ENCODE measurements at regions not wholly inside any gene's neighbourhood (a gene's known extent, or its start where the extent isn't known, plus 50 kb on each side); places are given as distances from the start of the nearest gene placed in this dataset.

GRCh38 chr13:97851269-97851668 lies 102.2 kb upstream of the IPO5 start:
- peak; percentile 37; the same call in 1 of the 2 replicates for TF ChIP-seq ATF7 (IDR thresholded peaks at IDR 0.05)
- no peak for TF ChIP-seq ATF7 (CRISPR knock-in tag; IDR thresholded peaks at IDR 0.05)
- TF ChIP-seq CEBPB (IDR thresholded peaks at IDR 0.05; ENCODE audit: borderline replicate concordance, low read depth, low read length), result peak; percentile 29; the same call in 1 of the 2 replicates
- no peak for TF ChIP-seq SMAD9 (CRISPR knock-in tag; IDR thresholded peaks at IDR 0.05)
- Histone ChIP-seq H4K20me1 (ENCODE audit: insufficient read depth, low read length) (no peaks in the 10 kb centered on the region), H3K9me3 (ENCODE audit: low read length) (no peaks in the 10 kb centered on the region), H3K27ac (ENCODE audit: extremely low read length, insufficient read depth, low read length) (no peak overlapping the region), H3K79me2 (ENCODE audit: insufficient read depth, low read length) (no peaks in the 10 kb centered on the region), H3K4me1 (ENCODE audit: insufficient read depth, low read length) (peaks cover 21% of the 10 kb centered on the region), H3K36me3 (replicated peaks in 1 of 2; ENCODE audit: control insufficient read depth in 1 of 2, insufficient read depth in 2 of 2, low read length in 2 of 2) (no peaks in the 10 kb centered on the region), H3K4me3 (replicated peaks in 1 of 3; ENCODE audit: insufficient read depth in 1 of 3, low read depth in 2 of 3, low read length in 3 of 3) (no peak overlapping the region), H3K4me2 (ENCODE audit: low read depth, low read length) (no peak overlapping the region), H3K9ac (ENCODE audit: insufficient read depth, low read depth, low read length) (no peak overlapping the region), H2AFZ (ENCODE audit: low read length) (no peak overlapping the region), H3K27me3 (ENCODE audit: control insufficient read depth in 1 of 2, insufficient read depth in 2 of 2, low read length in 2 of 2) (0 out of 5 replicates have a peak, but pooled peaks cover 0 to 4% of the 10 kb centered on the region in 2 experiments)
- ChIA-PET CTCF (ENCODE audit: low intra/inter-chr PET ratio, low total read pairs) (no interaction called here), POLR2A (no interaction called here)
- intact Hi-C loops (cut with micrococcal nuclease; ENCODE audit: unreplicated experiment), result loop anchor here (10.0 kb wide), 2 partner anchors 254 to 294 kb away; partner anchors contain the start of gene FARP1
- in situ Hi-C loops (cut with HindIII; ENCODE audit: extremely low pct_ligation_motif_present, low pct_unique_long_range_greater_than_20kb), result loop anchor here (10.0 to 25.0 kb wide), 3 partner anchors 244 to 811 kb away; no protein-coding TSS in a partner anchor
- FAIRE-seq (no peak), ATAC-seq (no peak), DNase-seq (ENCODE audit: low spot score) (no peak)
- no TSS peak for BruUV-seq (replicated peaks)
- 0% methylated on average over 4 of the region's 4 CpGs for WGBS (ENCODE audit: low lambda C conversion rate)

GRCh38 chr13:97852181-97852874 lies 101.1 kb upstream of the IPO5 start:
- POLR2A ChIA-PET, result no interaction called here
- BruUV-seq (replicated peaks), result no TSS peak
- no peak for ATAC-seq
- Histone ChIP-seq H3K4me1 (ENCODE audit: insufficient read depth, low read length) (peaks cover 22% of the 10 kb centered on the region), H3K9me3 (ENCODE audit: low read length) (no peaks in the 10 kb centered on the region), H3K9ac (ENCODE audit: insufficient read depth, low read depth, low read length) (no peak overlapping the region), H3K79me2 (ENCODE audit: insufficient read depth, low read length) (no peaks in the 10 kb centered on the region), H4K20me1 (ENCODE audit: insufficient read depth, low read length) (no peaks in the 10 kb centered on the region), H3K27ac (ENCODE audit: extremely low read length, insufficient read depth, low read length) (no peak overlapping the region), H2AFZ (ENCODE audit: low read length) (no peak overlapping the region), H3K4me3 (replicated peaks in 1 of 3; ENCODE audit: insufficient read depth in 1 of 3, low read depth in 2 of 3, low read length in 3 of 3) (no peak overlapping the region), H3K36me3 (replicated peaks in 1 of 2; ENCODE audit: control insufficient read depth in 1 of 2, insufficient read depth in 2 of 2, low read length in 2 of 2) (no peaks in the 10 kb centered on the region), H3K27me3 (ENCODE audit: control insufficient read depth in 1 of 2, insufficient read depth in 2 of 2, low read length in 2 of 2) (peaks cover 0 to 14% of the 10 kb centered on the region in 2 experiments; a peak in 3 of 5 replicates), H3K4me2 (ENCODE audit: low read depth, low read length) (no peak overlapping the region)
- no peak for DNase-seq (ENCODE audit: low spot score)
- no peak for FAIRE-seq
- CTCF ChIA-PET (ENCODE audit: low intra/inter-chr PET ratio, low total read pairs), result no interaction called here
- intact Hi-C loops (cut with micrococcal nuclease; ENCODE audit: unreplicated experiment), result loop anchor here (10.0 kb wide), 2 partner anchors 252 to 292 kb away; partner anchors contain the start of gene FARP1
- WGBS (ENCODE audit: low lambda C conversion rate), result 20% methylated on average over 4 of the region's 5 CpGs
- in situ Hi-C loops (cut with HindIII; ENCODE audit: extremely low pct_ligation_motif_present, low pct_unique_long_range_greater_than_20kb), result loop anchor here (10.0 to 25.0 kb wide), 3 partner anchors 242 to 810 kb away; no protein-coding TSS in a partner anchor
- TF ChIP-seq PPARG (CRISPR knock-in tag; conservative IDR thresholded peaks at IDR 0.05) (no peak), ZNF691 (CRISPR knock-in tag; IDR thresholded peaks at IDR 0.05; ENCODE audit: borderline replicate concordance, low read depth) (no peak), NFE2L1 (CRISPR knock-in tag; IDR thresholded peaks at IDR 0.05; ENCODE audit: borderline replicate concordance) (no peak), NR2F2 (IDR thresholded peaks at IDR 0.05; ENCODE audit: borderline replicate concordance, low read depth) (no peak), ZBTB46 (CRISPR knock-in tag; IDR thresholded peaks at IDR 0.05; ENCODE audit: borderline replicate concordance) (no peak), ZHX1 (CRISPR knock-in tag; IDR thresholded peaks at IDR 0.05; ENCODE audit: low read depth) (no peak), ZSCAN9 (CRISPR knock-in tag; IDR thresholded peaks at IDR 0.05; ENCODE audit: borderline replicate concordance) (no peak)
